Pancreas (tissue), 10 donors: ENCODE measurements at regions not wholly inside any gene's neighbourhood (a gene's known extent, or its start where the extent isn't known, plus 50 kb on each side); places are given as distances from the start of the nearest gene placed in this dataset.

Experiments
- ATAC-seq, 4 donors: fragments of 200-7000 bp; cut with Tn5 transposase; one replicate each; pipeline versions ENCODE4 v1.8.0 to v1.9.1; 2020; ENCODE audit warnings: mild to moderate bottlenecking in 4 of 4, moderate library complexity in 4 of 4
- DNase-seq, 6 donors: peaks; one replicate each; pipeline ENCODE4 v3.0.0-alpha.2; 2020
- FAIRE-seq: peaks from 2 replicates; lab custom pipeline; 2012; peaks lifted over from hg19 to GRCh38; lab: Jason Lieb, UNC
- H3K27ac ChIP-seq, 4 donors: fragments of 200-600 bp; sonication (generic); 1 replicate in 3 of 4; 2 replicates in 1 of 4; pipeline versions ENCODE4 v1.5.0 to v1.8.0; 2020
- H3K27me3 ChIP-seq, 4 donors: fragments of 200-600 bp; one replicate each; pipeline ENCODE4 v1.8.0; 2021
- H3K36me3 ChIP-seq, 3 donors: fragments of 200-600 bp; sonication (generic) in 1 of 3; one replicate each; pipeline versions ENCODE4 v1.5.0 to v1.8.0; 2020 to 2021
- H3K4me1 ChIP-seq, 3 donors: fragments of 200-600 bp; one replicate each; pipeline ENCODE4 v1.8.0; 2021
- H3K4me3 ChIP-seq, 4 donors: fragments of 200-600 bp; sonication (generic) in 2 of 4; one replicate each; pipeline versions ENCODE4 v1.5.0 to v1.8.0; 2020 to 2021
- H3K9me3 ChIP-seq, 4 donors: fragments of 200-600 bp; one replicate each; pipeline ENCODE4 v1.8.0; 2021
- WGBS, 2 donors: extraction: QIAGEN DNeasy Blood & Tissue Kit; methylation state at CpG; one replicate each; pipeline ENCODE4 v1.1.7; 2013; 5-methylcytosine and 5-hydroxymethylcytosine counted together
- intact Hi-C, 3 donors: fragments of 100-400 bp; cut with DNase I; formaldehyde crosslinking; loops; one replicate each; pipeline versions ENCODE4 v1.11.1 to v1.14.2; 2022
- TF ChIP-seq, protein P1 (sequence below), 4 donors: fragments of 200-600 bp; sonication (generic) in 3 of 4; IDR thresholded peaks; one replicate each; pipeline versions ENCODE4 v1.5.0 to v1.8.0; 2021; ENCODE audit warnings: antibody characterized with exemption in 4 of 4
- donor health status: healthy with polysubstance abuse.
- donor health status: DM: no; HTN: no; CAD: no; lungs with moderate emphysema.
- donor health status: DM: no; HTN: no; CAD: no.
- donor health status: control.
- donor health status: control.
- donor health status: Bipolar disorder and iron deficiency.
- donor health status: DM: yes; HTN: yes; CAD: no.
- donor health status: DM: no; HTN: no; CAD: no.
- donor health status: DM: no; HTN: no; CAD: no.
- donor health status: DM: yes; HTN: yes; CAD: no.

DNA sequence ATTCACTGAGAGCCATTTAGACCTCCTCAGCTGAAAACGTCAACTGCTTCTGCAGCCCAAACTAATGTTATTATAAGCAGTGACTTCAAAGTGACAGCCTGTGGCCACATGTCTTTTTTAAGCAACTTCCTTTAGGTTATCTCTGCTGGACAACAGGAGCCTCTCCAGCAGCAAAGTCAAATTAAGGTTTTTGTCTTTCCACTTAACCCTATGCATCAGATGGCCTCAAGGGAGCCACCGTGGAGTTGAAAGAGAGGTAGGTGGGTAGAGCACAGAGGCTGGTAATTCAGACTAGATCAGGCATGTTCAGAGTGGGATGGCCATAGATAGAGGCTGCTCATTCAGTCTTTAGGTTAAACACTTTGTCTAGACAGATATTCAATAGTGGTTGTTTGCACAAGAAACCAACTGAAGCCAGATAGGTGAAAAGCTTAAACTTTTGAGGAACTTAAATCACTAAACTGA is 300.6 kb upstream of the ECI2 start:
- Histone ChIP-seq H3K27ac (no peak overlapping the region), H3K36me3 (no peaks in the 10 kb centered on the region), H3K4me3 (no peak overlapping the region), H3K27me3 (no peaks in the 10 kb centered on the region), H3K4me1 (no peaks in the 10 kb centered on the region), H3K9me3 (no peaks in the 10 kb centered on the region)
- no peak for DNase-seq
- ATAC-seq = no peak
- intact Hi-C loops = no loop called here
- 26 to 31% methylated on average over 2 of the region's 2 CpGs for WGBS, 2 donors
- no peak for FAIRE-seq
- TF ChIP-seq, protein P1, sequence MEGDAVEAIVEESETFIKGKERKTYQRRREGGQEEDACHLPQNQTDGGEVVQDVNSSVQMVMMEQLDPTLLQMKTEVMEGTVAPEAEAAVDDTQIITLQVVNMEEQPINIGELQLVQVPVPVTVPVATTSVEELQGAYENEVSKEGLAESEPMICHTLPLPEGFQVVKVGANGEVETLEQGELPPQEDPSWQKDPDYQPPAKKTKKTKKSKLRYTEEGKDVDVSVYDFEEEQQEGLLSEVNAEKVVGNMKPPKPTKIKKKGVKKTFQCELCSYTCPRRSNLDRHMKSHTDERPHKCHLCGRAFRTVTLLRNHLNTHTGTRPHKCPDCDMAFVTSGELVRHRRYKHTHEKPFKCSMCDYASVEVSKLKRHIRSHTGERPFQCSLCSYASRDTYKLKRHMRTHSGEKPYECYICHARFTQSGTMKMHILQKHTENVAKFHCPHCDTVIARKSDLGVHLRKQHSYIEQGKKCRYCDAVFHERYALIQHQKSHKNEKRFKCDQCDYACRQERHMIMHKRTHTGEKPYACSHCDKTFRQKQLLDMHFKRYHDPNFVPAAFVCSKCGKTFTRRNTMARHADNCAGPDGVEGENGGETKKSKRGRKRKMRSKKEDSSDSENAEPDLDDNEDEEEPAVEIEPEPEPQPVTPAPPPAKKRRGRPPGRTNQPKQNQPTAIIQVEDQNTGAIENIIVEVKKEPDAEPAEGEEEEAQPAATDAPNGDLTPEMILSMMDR (IDR thresholded peaks at IDR 0.05) = no peak

GRCh38 chr6:4434655-4435054 is 299.3 kb upstream of the ECI2 start:
- no peak for FAIRE-seq
- Histone ChIP-seq H3K9me3 (no peaks in the 10 kb centered on the region), H3K36me3 (no peaks in the 10 kb centered on the region), H3K4me1 (no peaks in the 10 kb centered on the region), H3K4me3 (no peak overlapping the region), H3K27ac (no peak overlapping the region), H3K27me3 (no peaks in the 10 kb centered on the region)
- no peak for ATAC-seq
- DNase-seq = no peak
- intact Hi-C loops = no loop called here
- 79 to 84% methylated on average over 4 of the region's 4 CpGs for WGBS, 2 donors
- TF ChIP-seq, protein P1 (IDR thresholded peaks at IDR 0.05) = no peak

DNA sequence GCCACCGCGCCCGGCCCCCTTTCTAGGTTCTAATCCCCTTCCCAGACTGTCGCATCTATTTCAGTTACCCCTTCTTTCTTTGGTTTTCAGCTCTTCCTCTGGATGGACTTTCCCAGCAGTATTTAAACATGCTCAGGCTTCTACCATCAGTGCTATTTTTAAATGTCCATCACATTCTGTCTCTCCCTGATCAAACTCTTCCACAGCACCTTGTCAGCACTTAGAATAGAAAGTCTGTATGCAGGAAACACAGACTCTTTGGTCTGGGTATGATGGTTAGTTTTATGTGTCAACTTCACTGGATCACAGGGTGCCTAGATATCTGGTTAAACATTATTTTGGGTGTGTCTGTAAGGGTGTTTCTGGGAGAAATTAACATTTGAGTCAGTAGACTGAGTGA is 297.8 kb upstream of the ECI2 start:
- TF ChIP-seq, protein P1 (IDR thresholded peaks at IDR 0.05) = no peak
- no peaks in the 10 kb centered on the region for H3K27me3 ChIP-seq
- H3K36me3 ChIP-seq = no peaks in the 10 kb centered on the region
- FAIRE-seq = no peak
- no peak overlapping the region for H3K4me3 ChIP-seq
- DNase-seq = no peak
- H3K4me1 ChIP-seq = no peaks in the 10 kb centered on the region
- H3K9me3 ChIP-seq = no peaks in the 10 kb centered on the region
- WGBS, 2 donors = 80 to 92% methylated on average over 4 of the region's 4 CpGs
- no peak overlapping the region for H3K27ac ChIP-seq
- intact Hi-C loops = no loop called here
- no peak for ATAC-seq

GRCh38 chr6:4426968-4427367 is 291.6 kb upstream of the ECI2 start:
- no peak for FAIRE-seq

DNA sequence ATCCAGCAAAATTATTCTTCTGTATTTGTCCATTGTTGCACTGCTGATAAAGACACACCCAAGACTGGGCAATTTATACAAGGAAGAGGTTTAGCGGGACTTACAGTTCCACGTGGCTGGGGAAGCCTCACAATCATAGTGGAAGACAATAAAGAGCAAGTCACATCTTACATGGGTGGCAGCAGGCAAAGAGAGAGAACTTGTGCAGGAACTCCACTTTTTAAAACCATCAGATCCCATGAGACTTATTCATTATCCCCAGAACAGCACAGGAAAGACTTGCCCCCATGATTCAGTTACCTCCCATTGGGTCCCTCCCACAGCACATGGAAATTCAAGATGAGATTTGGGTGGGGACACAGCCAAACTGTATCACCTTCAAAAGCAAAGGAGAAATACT is 286.5 kb upstream of the ECI2 start:
- 27 to 37% methylated on average over 2 of the region's 2 CpGs for WGBS, 2 donors
- H3K4me1 ChIP-seq = no peaks in the 10 kb centered on the region
- H3K36me3 ChIP-seq = no peaks in the 10 kb centered on the region
- intact Hi-C loops = no loop called here
- H3K27ac ChIP-seq = no peak overlapping the region
- no peak for ATAC-seq
- H3K4me3 ChIP-seq = no peak overlapping the region
- no peak for FAIRE-seq
- TF ChIP-seq, protein P1 (IDR thresholded peaks at IDR 0.05) = no peak
- H3K27me3 ChIP-seq = no peaks in the 10 kb centered on the region
- H3K9me3 ChIP-seq = no peaks in the 10 kb centered on the region
- no peak for DNase-seq

More at GRCh38 chr6:4426968-4427367, 291.6 kb upstream of the ECI2 start:
- intact Hi-C loops = no loop called here
- Histone ChIP-seq H3K9me3 (no peaks in the 10 kb centered on the region), H3K27me3 (no peaks in the 10 kb centered on the region), H3K27ac (no peak overlapping the region), H3K36me3 (no peaks in the 10 kb centered on the region), H3K4me1 (no peaks in the 10 kb centered on the region), H3K4me3 (no peak overlapping the region)
- no peak for DNase-seq
- no peak for ATAC-seq
- TF ChIP-seq, protein P1 (IDR thresholded peaks at IDR 0.05) = no peak
- WGBS, 2 donors = 83% methylated on average over 5 of the region's 5 CpGs
